Renal pelvis (tissue), 1 donor: ENCODE measurements at regions not wholly inside any gene's neighbourhood (a gene's known extent, or its start where the extent isn't known, plus 50 kb on each side); places are given as distances from the start of the nearest gene placed in this dataset.

Experiments used
- DNase-seq: peaks from one replicate; pipeline ENCODE4 v3.0.0-alpha.2; 2013

GRCh38 chr2:8448824-8449556 lies 232.9 kb upstream of the ID2 start:
- DNase-seq: no peak

DNA sequence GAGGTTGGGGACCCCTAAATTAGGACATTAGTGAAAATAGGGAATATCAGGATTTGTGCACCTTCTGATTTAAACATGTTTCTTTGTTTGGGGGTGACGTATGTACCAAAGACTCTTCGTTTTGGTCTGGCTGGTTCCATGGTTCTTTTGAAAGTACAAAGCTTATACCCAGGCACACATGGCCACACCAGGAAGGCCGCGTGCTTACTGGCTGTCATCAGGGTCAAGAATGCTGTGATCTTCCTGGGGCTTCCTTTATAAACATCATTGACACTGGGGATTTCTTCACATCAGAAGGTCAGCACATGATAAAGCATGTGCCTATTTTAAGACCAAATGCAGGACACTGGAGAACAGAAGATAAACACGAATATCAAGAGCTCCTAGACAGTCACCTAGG lies 230.6 kb upstream of the ID2 start:
- DNase-seq: no peak

- no peak for DNase-seq
Observed at GRCh38 chr2:8452296-8452695, 229.6 kb upstream of the ID2 start.

GRCh38 chr2:8452979-8453903 lies 228.6 kb upstream of the ID2 start:
- no peak for DNase-seq

DNA sequence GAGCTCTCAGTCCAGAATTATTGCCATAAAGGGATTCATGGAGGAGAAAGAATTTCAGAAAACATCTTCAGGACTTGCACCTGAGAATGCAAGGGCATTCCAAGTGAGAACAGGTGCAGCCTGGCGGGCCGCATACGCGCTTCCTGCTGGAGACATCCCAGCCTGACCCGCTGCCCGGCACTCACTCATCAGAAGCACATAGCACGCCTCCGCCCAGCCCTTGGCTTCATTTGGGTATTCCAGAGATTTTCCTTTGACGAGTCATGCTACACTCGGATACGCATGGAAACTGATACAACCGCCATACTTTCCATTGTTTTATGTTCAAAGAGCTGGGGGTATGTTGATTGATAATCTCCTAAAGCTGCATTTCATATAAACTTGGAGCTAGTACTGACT lies 228.0 kb upstream of the ID2 start:
- DNase-seq: no peak

- no peak for DNase-seq
Observed at GRCh38 chr2:8454797-8455196, 227.1 kb upstream of the ID2 start.

GRCh38 chr2:8455236-8456150 lies 226.4 kb upstream of the ID2 start:
- no peak for DNase-seq

- DNase-seq: no peak
Observed at GRCh38 chr2:8456151-8457091, 225.4 kb upstream of the ID2 start.

DNA sequence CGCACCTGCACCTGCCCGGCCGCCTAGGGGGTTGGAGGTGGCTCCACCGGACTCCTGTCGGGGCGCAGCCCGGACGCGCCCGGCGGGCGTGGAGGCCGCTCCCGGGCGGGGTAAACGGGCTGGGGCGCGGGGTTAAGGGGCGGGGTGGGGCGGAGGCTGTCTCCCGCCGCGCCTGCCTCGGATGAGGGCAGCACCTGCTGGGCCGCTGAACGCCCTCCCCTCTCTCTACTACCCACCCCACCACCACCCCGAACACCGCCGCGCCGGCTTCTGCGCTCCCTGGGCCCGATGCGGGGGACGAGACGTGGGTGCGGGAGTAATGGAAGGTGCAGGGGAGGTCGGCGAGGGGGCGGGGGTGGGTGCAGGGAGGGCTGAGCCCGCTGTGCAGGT lies 224.8 kb upstream of the ID2 start:
- no peak for DNase-seq

DNA sequence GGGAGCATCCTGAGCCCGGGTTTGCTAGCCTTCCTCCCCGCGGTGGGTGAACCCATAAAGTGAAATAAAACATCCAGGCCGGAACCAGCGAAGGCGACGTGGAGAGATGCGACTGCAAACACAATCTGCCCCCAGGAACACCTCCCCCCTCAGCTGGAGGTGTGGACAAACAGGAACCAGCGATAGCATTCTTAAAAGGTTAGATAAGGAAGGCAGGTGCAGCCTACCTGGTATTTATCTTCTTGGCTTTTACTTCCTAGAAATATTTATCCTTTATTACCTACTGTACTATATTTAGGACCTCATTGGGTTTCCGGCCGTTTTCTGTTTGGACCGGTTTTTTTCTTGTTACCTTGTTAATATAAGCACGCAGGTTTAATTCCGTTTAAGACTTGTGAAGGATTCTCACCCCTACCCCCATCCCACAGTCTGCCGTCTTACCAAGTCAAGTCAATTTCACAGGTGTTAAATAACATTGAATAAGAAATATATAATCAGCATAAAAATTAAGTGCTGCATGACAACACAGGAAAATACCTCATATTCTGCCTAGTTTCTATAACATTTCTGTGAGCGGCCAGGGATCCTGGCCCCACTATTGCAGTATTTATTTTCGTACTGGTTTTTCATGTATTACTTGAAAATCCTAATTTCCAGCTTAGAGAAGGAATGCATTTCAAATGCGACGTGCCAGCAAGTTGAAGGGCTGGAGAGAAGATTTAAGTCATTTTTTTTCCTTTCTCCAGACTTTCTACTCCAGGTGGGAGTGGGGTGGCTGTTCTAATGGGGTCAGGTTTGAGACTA lies 224.0 kb upstream of the ID2 start:
- DNase-seq: no peak

GRCh38 chr2:8458503-8459459 lies 223.1 kb upstream of the ID2 start:
- DNase-seq: no peak

GRCh38 chr2:8459474-8459873 lies 222.4 kb upstream of the ID2 start:
- DNase-seq: no peak

GRCh38 chr2:8461341-8461740 lies 220.5 kb upstream of the ID2 start:
- DNase-seq: no peak

DNA sequence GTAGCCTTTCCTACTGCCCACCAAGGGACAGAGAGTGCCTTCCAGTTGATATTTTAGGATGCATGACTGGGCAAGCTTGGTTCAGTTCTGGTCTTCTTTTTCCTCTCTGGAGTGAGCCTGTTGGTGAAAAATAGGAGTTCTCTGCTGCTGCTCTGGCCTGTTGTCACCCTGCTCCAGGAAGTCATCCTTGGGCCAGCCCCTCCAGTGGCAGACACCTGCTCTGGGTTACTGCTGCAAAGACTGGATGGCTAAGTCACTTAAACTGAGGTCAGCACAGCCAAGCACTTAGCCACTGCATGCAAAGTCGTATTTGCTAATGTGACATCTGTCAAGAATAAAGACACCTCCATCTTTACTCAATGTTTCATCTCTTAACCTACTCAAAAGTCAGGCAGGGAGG lies 219.6 kb upstream of the ID2 start:
- DNase-seq: no peak

DNA sequence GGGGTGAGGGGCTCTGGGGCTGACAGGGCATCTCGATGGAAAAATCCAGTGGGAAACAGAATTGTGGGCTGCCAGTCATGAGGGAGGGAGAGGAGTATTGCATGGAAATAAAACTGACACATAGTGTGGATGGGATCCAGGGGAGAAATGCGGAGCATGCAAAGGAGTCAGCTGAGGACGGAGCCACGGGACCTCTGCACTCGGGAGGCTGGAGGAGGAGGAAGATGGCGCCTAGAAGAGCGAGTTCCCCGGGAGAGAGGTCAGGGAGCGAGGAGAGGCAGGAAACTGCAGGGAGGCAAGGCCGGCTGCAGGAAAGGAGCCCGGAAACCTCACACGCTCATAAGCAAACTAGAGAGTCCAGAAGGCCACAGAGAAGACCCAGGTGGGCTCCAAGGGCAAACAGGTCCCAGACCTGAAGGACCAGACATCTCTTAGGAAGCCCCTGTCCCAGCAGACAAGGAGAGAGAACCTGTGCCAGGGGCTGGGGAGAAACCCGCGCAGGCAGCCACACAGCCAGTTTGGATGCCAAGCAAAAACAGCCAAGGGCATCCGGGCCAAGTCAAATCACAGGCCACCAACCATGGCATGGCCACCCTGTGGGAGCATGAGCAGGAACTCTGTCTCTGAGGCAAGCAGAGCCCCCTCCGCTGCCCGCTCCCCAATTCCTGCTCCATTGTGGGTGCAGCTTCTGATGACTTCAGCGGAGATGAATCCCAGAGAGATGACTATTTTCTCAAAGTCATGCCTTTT lies 218.8 kb upstream of the ID2 start:
- no peak for DNase-seq

DNA sequence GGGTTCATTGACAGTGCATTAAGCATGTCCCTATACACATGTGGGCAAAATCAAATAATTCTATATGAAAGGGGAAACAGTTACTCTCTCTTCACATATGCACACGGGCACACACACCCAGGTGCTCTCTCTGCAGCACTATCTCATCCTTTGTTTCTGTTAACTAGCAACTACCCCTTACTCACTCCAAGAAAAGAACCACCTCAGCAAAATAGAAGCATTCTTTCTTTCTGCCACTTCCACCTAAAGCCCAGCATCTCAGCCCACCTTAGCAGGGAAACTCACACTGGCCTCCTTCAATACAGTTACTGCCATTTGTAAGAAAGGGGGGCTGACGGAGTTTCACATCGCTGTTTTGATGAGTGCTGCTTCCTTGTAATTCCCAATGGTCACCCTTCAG lies 216.3 kb upstream of the ID2 start:
- DNase-seq: no peak

- no peak for DNase-seq
Observed at GRCh38 chr2:8469709-8470493, 212.0 kb upstream of the ID2 start.
